Neuron (in vitro differentiated cells): ENCODE measurements at regions not wholly inside any gene's neighbourhood (a gene's known extent, or its start where the extent isn't known, plus 50 kb on each side); places are given as distances from the start of the nearest gene placed in this dataset.
A peak's percentile ranks its signal among the peaks of the same experiment; 100 is the strongest.
"Not testable (repeated sequence)": the region's sequence is repeated elsewhere in the genome, so short reads cannot be mapped to it uniquely, and the experiment has no call there.

Source experiments
- H2AFZ ChIP-seq: one replicate; pipeline ENCODE4 v1.6.1; 2013; ENCODE audit warnings: low read depth, mild to moderate bottlenecking, inconsistent platforms, low read length, moderate library complexity
- H3K27me3 ChIP-seq: one replicate; pipeline ENCODE4 v1.6.1; 2013; ENCODE audit warnings: low read length; ENCODE audit not compliant: insufficient read depth
- H3K36me3 ChIP-seq: one replicate; pipeline ENCODE4 v1.6.1; 2013; ENCODE audit warnings: low read length; ENCODE audit not compliant: insufficient read depth
- H3K4me1 ChIP-seq: one replicate; pipeline ENCODE4 v1.6.1; 2013; ENCODE audit warnings: low read length; ENCODE audit not compliant: insufficient read depth
- H3K4me3 ChIP-seq: 2 replicates; pipeline ENCODE4 v1.5.1; 2013; ENCODE audit warnings: mild to moderate bottlenecking, low read length, moderate library complexity
- H3K9me3 ChIP-seq: one replicate; pipeline ENCODE4 v1.6.1; 2013; ENCODE audit warnings: low read length

- no peak overlapping the region for H3K4me3 ChIP-seq
- no peaks in the 10 kb centered on the region for H3K4me1 ChIP-seq
- no peaks in the 10 kb centered on the region for H3K9me3 ChIP-seq
- no peaks in the 10 kb centered on the region for H3K27me3 ChIP-seq
- H2AFZ ChIP-seq = no peak overlapping the region
- H3K36me3 ChIP-seq = no peaks in the 10 kb centered on the region
Measured at GRCh38 chr11:91067666-91068065, 844.8 kb upstream of the CHORDC1 start.

- Histone ChIP-seq H3K36me3 (no peaks in the 10 kb centered on the region), H3K4me3 (no peak overlapping the region), H3K9me3 (no peaks in the 10 kb centered on the region), H2AFZ (no peak overlapping the region), H3K4me1 (no peaks in the 10 kb centered on the region), H3K27me3 (no peaks in the 10 kb centered on the region)
Measured at GRCh38 chr11:91066456-91067047, 843.7 kb upstream of the CHORDC1 start.

GRCh38 chr11:91063399-91063798 is 840.5 kb upstream of the CHORDC1 start:
- H3K4me1 ChIP-seq, H2AFZ ChIP-seq, H3K4me3 ChIP-seq, H3K27me3 ChIP-seq, H3K9me3 ChIP-seq, H3K36me3 ChIP-seq: not testable (repeated sequence)

- no peak overlapping the region for H3K4me3 ChIP-seq
- peak overlapping the region; percentile 7 for H2AFZ ChIP-seq
- H3K36me3 ChIP-seq = no peaks in the 10 kb centered on the region
- no peaks in the 10 kb centered on the region for H3K9me3 ChIP-seq
- H3K27me3 ChIP-seq = no peaks in the 10 kb centered on the region
- no peaks in the 10 kb centered on the region for H3K4me1 ChIP-seq
Measured at GRCh38 chr11:91047882-91048281, 825.0 kb upstream of the CHORDC1 start.

GRCh38 chr11:91046261-91046660 is 823.4 kb upstream of the CHORDC1 start:
- no peaks in the 10 kb centered on the region for H3K4me1 ChIP-seq
- H3K4me3 ChIP-seq = no peak overlapping the region
- H2AFZ ChIP-seq = no peak overlapping the region
- no peaks in the 10 kb centered on the region for H3K36me3 ChIP-seq
- H3K27me3 ChIP-seq = no peaks in the 10 kb centered on the region
- no peaks in the 10 kb centered on the region for H3K9me3 ChIP-seq

- Histone ChIP-seq H3K4me1 (no peaks in the 10 kb centered on the region), H3K27me3 (no peaks in the 10 kb centered on the region), H3K36me3 (no peaks in the 10 kb centered on the region), H3K4me3 (no peak overlapping the region), H3K9me3 (no peaks in the 10 kb centered on the region), H2AFZ (no peak overlapping the region)
Measured at GRCh38 chr11:91041626-91042025, 818.8 kb upstream of the CHORDC1 start.

GRCh38 chr11:91023731-91024130 is 800.9 kb upstream of the CHORDC1 start:
- H3K4me3 ChIP-seq = no peak overlapping the region
- H3K36me3 ChIP-seq = no peaks in the 10 kb centered on the region
- H3K4me1 ChIP-seq = no peaks in the 10 kb centered on the region
- H2AFZ ChIP-seq = no peak overlapping the region
- no peaks in the 10 kb centered on the region for H3K27me3 ChIP-seq
- H3K9me3 ChIP-seq = no peaks in the 10 kb centered on the region

GRCh38 chr11:91011503-91011902 is 788.7 kb upstream of the CHORDC1 start:
- H3K36me3 ChIP-seq = no peaks in the 10 kb centered on the region
- no peak overlapping the region for H2AFZ ChIP-seq
- H3K4me1 ChIP-seq = no peaks in the 10 kb centered on the region
- H3K27me3 ChIP-seq = no peaks in the 10 kb centered on the region
- no peak overlapping the region for H3K4me3 ChIP-seq
- no peaks in the 10 kb centered on the region for H3K9me3 ChIP-seq

- Histone ChIP-seq H3K4me3 (no peak overlapping the region), H3K9me3 (no peaks in the 10 kb centered on the region), H3K36me3 (no peaks in the 10 kb centered on the region), H2AFZ (no peak overlapping the region), H3K4me1 (no peaks in the 10 kb centered on the region), H3K27me3 (no peaks in the 10 kb centered on the region)
Measured at GRCh38 chr11:91005458-91005857, 782.6 kb upstream of the CHORDC1 start.

- Histone ChIP-seq H3K4me3 (no peak overlapping the region), H3K4me1 (no peaks in the 10 kb centered on the region), H3K9me3 (no peaks in the 10 kb centered on the region), H3K36me3 (no peaks in the 10 kb centered on the region), H2AFZ (no peak overlapping the region), H3K27me3 (no peaks in the 10 kb centered on the region)
Measured at GRCh38 chr11:90997241-90997640, 774.4 kb upstream of the CHORDC1 start.

- not testable (repeated sequence) for H3K27me3 ChIP-seq, H3K36me3 ChIP-seq, H3K4me1 ChIP-seq, H3K9me3 ChIP-seq, H3K4me3 ChIP-seq, H2AFZ ChIP-seq
Measured at GRCh38 chr11:90972159-90972558, 749.3 kb upstream of the CHORDC1 start.

GRCh38 chr11:90947930-90948329 is 725.1 kb upstream of the CHORDC1 start:
- no peaks in the 10 kb centered on the region for H3K4me1 ChIP-seq
- H3K4me3 ChIP-seq = no peak overlapping the region
- no peaks in the 10 kb centered on the region for H3K36me3 ChIP-seq
- no peak overlapping the region for H2AFZ ChIP-seq
- no peaks in the 10 kb centered on the region for H3K9me3 ChIP-seq
- H3K27me3 ChIP-seq = no peaks in the 10 kb centered on the region

GRCh38 chr11:90930252-90930651 is 707.4 kb upstream of the CHORDC1 start:
- no peak overlapping the region for H3K4me3 ChIP-seq
- H3K36me3 ChIP-seq = no peaks in the 10 kb centered on the region
- no peaks in the 10 kb centered on the region for H3K4me1 ChIP-seq
- H2AFZ ChIP-seq = no peak overlapping the region
- no peaks in the 10 kb centered on the region for H3K9me3 ChIP-seq
- no peaks in the 10 kb centered on the region for H3K27me3 ChIP-seq

GRCh38 chr11:90919332-90919731 is 696.5 kb upstream of the CHORDC1 start:
- Histone ChIP-seq H3K4me3 (no peak overlapping the region), H3K4me1 (no peaks in the 10 kb centered on the region), H3K27me3 (no peaks in the 10 kb centered on the region), H3K9me3 (no peaks in the 10 kb centered on the region), H3K36me3 (no peaks in the 10 kb centered on the region), H2AFZ (no peak overlapping the region)
